Body of pancreas (tissue), 4 donors: ENCODE measurements at regions not wholly inside any gene's neighbourhood (a gene's known extent, or its start where the extent isn't known, plus 50 kb on each side); places are given as distances from the start of the nearest gene placed in this dataset.
A peak's percentile ranks its signal among the peaks of the same experiment; 100 is the strongest.

ENCODE experiments used
- ATAC-seq: fragments of 150-250 bp; one replicate; pipeline ENCODE4 v1.9.1; 2016
- DNase-seq, 4 donors: peaks; one replicate each; pipeline ENCODE4 v3.0.0-alpha.2; 2019
- H3K27ac ChIP-seq, 4 donors: fragments of 200-600 bp; sonication (generic); 1 replicate in 3 of 4; 2 replicates in 1 of 4; pipeline versions ENCODE4 v1.5.1 to v1.6.1; 2016 to 2019; ENCODE audit warnings: mild to moderate bottlenecking in 1 of 4, mixed read lengths in 1 of 4, moderate library complexity in 1 of 4
- H3K27me3 ChIP-seq, 2 donors: fragments of 200-600 bp; sonication (generic); one replicate each; pipeline ENCODE4 v1.6.0; 2016; ENCODE audit warnings: mild to moderate bottlenecking in 1 of 2
- H3K36me3 ChIP-seq, 2 donors: fragments of 200-600 bp; sonication (generic); replicated peaks in 1 of 2; 2 replicates each; pipeline ENCODE4 v1.5.1; 2016; ENCODE audit warnings: low read depth in 2 of 2; ENCODE audit not compliant: insufficient read depth in 1 of 2
- H3K4me1 ChIP-seq: fragments of 200-600 bp; sonication (generic); one replicate; pipeline ENCODE4 v1.6.0; 2016
- H3K4me3 ChIP-seq, 2 donors: fragments of 200-600 bp; sonication (generic); 1 replicate in 1 of 2; 2 replicates in 1 of 2; pipeline ENCODE4 v1.5.1; 2016 to 2019
- H3K9me3 ChIP-seq, 3 donors: fragments of 200-600 bp; sonication (generic); 1 replicate in 2 of 3; 2 replicates in 1 of 3; pipeline ENCODE4 v1.5.1; 2016
- CTCF ChIP-seq, 7 experiments: fragments of 450-650 bp in 4 of 7; fragments of 200-600 bp in 3 of 7; sonication (generic) in 3 of 7; IDR thresholded peaks; one replicate each; pipeline ENCODE4 v1.5.1; 2016 to 2019; ENCODE audit warnings: antibody characterized with exemption in 7 of 7
- POLR2A ChIP-seq, 3 donors: fragments of 450-650 bp; IDR thresholded peaks; one replicate each; pipeline ENCODE4 v1.6.1; 2016; ENCODE audit warnings: antibody characterized with exemption in 3 of 3, mild to moderate bottlenecking in 2 of 3
- WGBS, 2 donors: methylation state at CpG; one replicate each; pipeline ENCODE4 v1.1.5; 2017; 5-methylcytosine and 5-hydroxymethylcytosine counted together
- intact Hi-C: fragments of 100-400 bp; cut with DNase I; formaldehyde crosslinking; loops from one replicate; pipeline ENCODE4 v1.15.1; 2023

DNA sequence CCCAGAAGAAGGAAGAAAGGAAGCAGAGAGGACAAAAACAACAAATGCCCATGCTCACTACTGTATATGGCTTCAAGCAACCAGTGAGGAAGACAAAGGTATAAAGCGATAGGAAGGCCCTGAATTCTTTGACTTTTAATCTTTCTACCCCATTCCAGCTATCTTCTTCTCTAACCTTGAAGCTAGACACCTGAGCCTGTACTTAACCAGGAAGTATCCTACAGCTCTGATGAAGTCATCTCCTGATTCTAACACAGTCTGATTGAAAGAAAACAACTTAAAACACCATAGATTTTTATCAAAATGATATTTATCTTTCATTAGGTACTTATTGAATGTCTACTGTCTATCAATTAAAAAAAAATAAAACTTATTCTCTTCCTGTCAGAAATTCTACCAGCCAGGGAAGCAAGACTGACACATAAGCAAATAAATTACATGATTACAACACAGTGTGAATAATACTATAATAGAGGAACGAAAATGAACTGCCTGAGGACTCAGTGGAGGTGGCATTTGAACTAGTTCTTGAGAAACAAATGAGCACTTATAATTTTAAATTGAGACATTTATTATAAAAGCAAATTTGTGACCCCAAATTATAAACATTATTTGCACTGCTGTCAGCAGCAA lies 123.3 kb upstream of the ELL2 start:
- ATAC-seq (peak; percentile 90), DNase-seq (peak in 1 of 4 donors; percentile 19)
- Histone ChIP-seq H3K4me3 (no peak overlapping the region), H3K9me3 (no peaks in the 10 kb centered on the region), H3K36me3 (no peaks in the 10 kb centered on the region), H3K27ac (peak overlapping the region in 2 of 4 donors; percentile 43 to 55), H3K4me1 (peaks cover 15% of the 10 kb centered on the region), H3K27me3 (no peaks in the 10 kb centered on the region)
- no peak for TF ChIP-seq POLR2A (IDR thresholded peaks at IDR 0.05)
- TF ChIP-seq CTCF (IDR thresholded peaks at IDR 0.05): no peak
- intact Hi-C loops: no loop called here
- WGBS, 2 donors: 24% methylated on average over 2 of the region's 2 CpGs

GRCh38 chr5:96083361-96083881 lies 121.8 kb upstream of the ELL2 start:
- Histone ChIP-seq H3K4me1 (peaks cover 15% of the 10 kb centered on the region), H3K36me3 (no peaks in the 10 kb centered on the region), H3K4me3 (no peak overlapping the region), H3K27me3 (no peaks in the 10 kb centered on the region), H3K27ac (no peak overlapping the region), H3K9me3 (no peaks in the 10 kb centered on the region)
- WGBS, 2 donors: 67 to 71% methylated on average over 4 of the region's 4 CpGs
- ATAC-seq: no peak
- TF ChIP-seq CTCF (IDR thresholded peaks at IDR 0.05): no peak
- TF ChIP-seq POLR2A (IDR thresholded peaks at IDR 0.05): no peak
- no peak for DNase-seq
- intact Hi-C loops: no loop called here

DNA sequence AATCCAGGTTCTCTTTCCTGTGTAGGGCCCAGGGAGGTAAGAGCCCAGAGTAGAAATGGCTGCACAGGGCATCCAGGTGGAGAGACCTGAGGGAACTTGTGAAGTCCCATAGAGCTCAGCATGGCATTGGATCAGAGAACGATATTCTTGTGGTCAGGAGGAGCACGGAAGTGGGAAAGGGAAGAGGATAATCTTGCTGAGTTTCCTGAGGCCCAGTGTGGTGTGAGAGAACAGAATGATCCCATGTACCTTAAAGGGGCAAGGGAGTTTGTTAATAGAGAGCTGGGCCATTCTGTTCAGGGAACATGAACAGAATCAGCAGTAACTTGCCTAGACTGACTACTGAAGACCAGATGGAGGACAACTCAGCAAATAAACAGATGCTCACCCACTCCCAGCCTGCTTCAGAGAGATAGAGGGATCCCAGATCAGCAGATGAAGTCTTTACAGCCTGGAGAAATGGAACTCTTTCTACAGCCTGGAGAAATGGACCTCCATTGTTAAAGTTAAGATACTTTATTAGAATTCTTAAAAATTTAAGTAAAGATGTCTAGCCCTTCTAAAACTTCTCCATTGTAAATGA lies 119.7 kb upstream of the ELL2 start:
- Histone ChIP-seq H3K4me1 (peaks cover 15% of the 10 kb centered on the region), H3K9me3 (no peaks in the 10 kb centered on the region), H3K36me3 (no peaks in the 10 kb centered on the region), H3K27me3 (no peaks in the 10 kb centered on the region), H3K4me3 (no peak overlapping the region), H3K27ac (no peak overlapping the region)
- intact Hi-C loops: no loop called here
- TF ChIP-seq POLR2A (IDR thresholded peaks at IDR 0.05) (no peak), CTCF (IDR thresholded peaks at IDR 0.05) (no peak)
- ATAC-seq (no peak), DNase-seq (no peak)
- WGBS, 2 donors: 81 to 82% methylated on average over 2 of the region's 2 CpGs

DNA sequence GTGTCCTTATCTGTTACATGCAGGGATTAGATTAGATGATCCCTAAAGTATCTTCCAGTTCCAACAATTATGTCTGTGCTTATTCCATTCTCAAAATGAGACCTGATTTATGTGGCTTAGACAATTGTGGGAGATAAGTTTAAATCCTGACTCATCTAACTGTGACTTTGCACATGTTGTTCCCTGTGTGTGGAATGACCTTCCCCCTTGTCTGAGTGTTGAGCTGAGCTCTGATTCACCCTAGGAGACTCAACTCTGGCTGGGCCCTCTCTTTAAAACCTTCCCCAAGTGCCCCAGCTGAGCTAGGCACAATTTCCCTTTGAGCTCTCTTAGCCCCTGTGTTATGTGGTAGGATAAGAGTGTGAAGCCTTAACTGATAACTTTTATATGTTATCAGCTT lies 118.9 kb upstream of the ELL2 start:
- TF ChIP-seq CTCF (IDR thresholded peaks at IDR 0.05) (no peak), POLR2A (IDR thresholded peaks at IDR 0.05) (no peak)
- ATAC-seq: no peak
- no peak overlapping the region for H3K27ac ChIP-seq
- peaks cover 13% of the 10 kb centered on the region for H3K4me1 ChIP-seq
- H3K4me3 ChIP-seq: no peak overlapping the region
- H3K9me3 ChIP-seq: no peaks in the 10 kb centered on the region
- no peak for DNase-seq
- intact Hi-C loops: no loop called here
- no peaks in the 10 kb centered on the region for H3K36me3 ChIP-seq
- no peaks in the 10 kb centered on the region for H3K27me3 ChIP-seq

- H3K9me3 ChIP-seq: no peaks in the 10 kb centered on the region
- TF ChIP-seq CTCF (IDR thresholded peaks at IDR 0.05): no peak
- TF ChIP-seq POLR2A (IDR thresholded peaks at IDR 0.05): no peak
- 72 to 75% methylated on average over 2 of the region's 2 CpGs for WGBS, 2 donors
- no peak for DNase-seq
- H3K27ac ChIP-seq: no peak overlapping the region
- no peak for ATAC-seq
- H3K4me3 ChIP-seq: no peak overlapping the region
- H3K36me3 ChIP-seq: no peaks in the 10 kb centered on the region
- H3K4me1 ChIP-seq: peaks cover 11% of the 10 kb centered on the region
- intact Hi-C loops: no loop called here
- H3K27me3 ChIP-seq: no peaks in the 10 kb centered on the region
These were observed 118.3 kb upstream of the ELL2 start for GRCh38 chr5:96079962-96080361.
